SK-N-SH (cell line): ENCODE measurements at regions not wholly inside any gene's neighbourhood (a gene's known extent, or its start where the extent isn't known, plus 50 kb on each side); places are given as distances from the start of the nearest gene placed in this dataset.

Source experiments
- CTCF ChIA-PET: fragments of 300-600, 350-600 bp; formaldehyde crosslinking; extraction: SDS; loops from one replicate; lab custom pipeline; 2021; lab: Yijun Ruan, JAX
- POLR2A ChIA-PET: fragments of 350-600 bp; sonication (Branson Sonifier 250); formaldehyde crosslinking; extraction: SDS; loops from one replicate; lab custom pipeline; 2020; ENCODE audit warnings: antibody characterized with exemption, inconsistent platforms; lab: Yijun Ruan, JAX
- DNase-seq: peaks from one replicate; pipeline ENCODE4 v3.0.0; 2012
- H2AFZ ChIP-seq: fragments of 200-600 bp; sonication (generic); 2 replicates; pipeline ENCODE4 v1.8.1; 2016; ENCODE audit warnings: antibody characterized with exemption, mild to moderate bottlenecking, low read depth
- H3F3A ChIP-seq: fragments of 200-600 bp; sonication (generic); replicated peaks from 2 replicates; pipeline ENCODE3; 2016; ENCODE audit warnings: antibody characterized with exemption, mild to moderate bottlenecking; ENCODE audit not compliant: insufficient read depth
- H3K27ac ChIP-seq, 2 experiments: fragments of 200-500 bp in 1 of 2; fragments of 200-600 bp in 1 of 2; sonication (Bioruptor generic) in 1 of 2; sonication (generic), shearing (Covaris generic) in 1 of 2; 2 replicates each; pipeline versions ENCODE4 v1.5.1 to v1.6.1; 2014 to 2016; ENCODE audit warnings: low read depth in 2 of 2, inconsistent platforms in 1 of 2, low read length in 1 of 2, mild to moderate bottlenecking in 1 of 2, mixed read lengths in 1 of 2
- H3K27me3 ChIP-seq: fragments of 200-600 bp; sonication (generic), shearing (Covaris generic); 2 replicates; pipeline ENCODE4 v1.6.1; 2016; ENCODE audit warnings: mixed run types; ENCODE audit not compliant: insufficient read depth
- H3K36me3 ChIP-seq, 2 experiments: fragments of 200-500 bp in 1 of 2; fragments of 200-600 bp in 1 of 2; sonication (Bioruptor generic) in 1 of 2; sonication (generic) in 1 of 2; replicated peaks in 1 of 2; 2 replicates each; pipeline versions ENCODE3 to v1.5.1; 2014 to 2016; ENCODE audit warnings: low read length in 1 of 2, mild to moderate bottlenecking in 1 of 2; ENCODE audit not compliant: insufficient read depth in 2 of 2, control insufficient read depth in 1 of 2
- H3K4me1 ChIP-seq, 2 experiments: fragments of 200-500 bp in 1 of 2; fragments of 200-600 bp in 1 of 2; sonication (Bioruptor generic) in 1 of 2; sonication (generic), shearing (Covaris generic) in 1 of 2; 2 replicates each; pipeline versions ENCODE4 v1.5.1 to v1.6.1; 2014 to 2016; ENCODE audit warnings: low read depth in 1 of 2, low read length in 1 of 2, mixed run types in 1 of 2; ENCODE audit not compliant: insufficient read depth in 2 of 2, control insufficient read depth in 1 of 2
- H3K4me2 ChIP-seq: fragments of 200-600 bp; sonication (generic), shearing (Covaris generic); 2 replicates; pipeline ENCODE4 v1.6.1; 2017; ENCODE audit warnings: mixed run types
- H3K4me3 ChIP-seq, 2 experiments: fragments of 200-500 bp in 1 of 2; fragments of 200-600 bp in 1 of 2; sonication (Bioruptor generic) in 1 of 2; sonication (generic), shearing (Covaris generic) in 1 of 2; 2 replicates each; pipeline versions ENCODE4 v1.5.1 to v1.8.1; 2014 to 2016; ENCODE audit warnings: low read depth in 2 of 2, inconsistent platforms in 1 of 2, low read length in 1 of 2, mild to moderate bottlenecking in 1 of 2, mixed read lengths in 1 of 2, moderate library complexity in 1 of 2
- H3K79me2 ChIP-seq: fragments of 200-600 bp; sonication (generic); 2 replicates; pipeline ENCODE4 v1.8.1; 2017; ENCODE audit warnings: mild to moderate bottlenecking; ENCODE audit not compliant: insufficient read depth
- H3K9ac ChIP-seq: fragments of 200-600 bp; sonication (generic); 2 replicates; pipeline ENCODE4 v1.6.1; 2017; ENCODE audit warnings: mixed run types
- H3K9me2 ChIP-seq: fragments of 200-600 bp; sonication (generic); 2 replicates; pipeline ENCODE4 v1.6.1; 2017; ENCODE audit warnings: mixed run types
- H3K9me3 ChIP-seq: fragments of 200-600 bp; sonication (generic); 2 replicates; pipeline ENCODE4 v1.6.1; 2017; ENCODE audit warnings: mixed run types, mild to moderate bottlenecking, moderate library complexity
- H4K20me1 ChIP-seq: fragments of 200-600 bp; sonication (generic); 2 replicates; pipeline ENCODE4 v1.6.1; 2017; ENCODE audit warnings: mild to moderate bottlenecking, mixed run types; ENCODE audit not compliant: insufficient read depth
- ELF1 ChIP-seq: IDR thresholded peaks from 2 replicates; pipeline ENCODE4 v1.4.0; 2012
- EZH2phosphoT487 ChIP-seq: fragments of 200-600 bp; sonication (generic); IDR thresholded peaks from 2 replicates; pipeline ENCODE4 v1.6.1; 2017; ENCODE audit warnings: low read depth, mixed run types, mild to moderate bottlenecking, antibody characterized with exemption, moderate library complexity, borderline replicate concordance
- FOSL2 ChIP-seq: IDR thresholded peaks from 2 replicates; pipeline ENCODE4 v1.4.0; 2012; ENCODE audit warnings: low read depth, mild to moderate bottlenecking, moderate library complexity, borderline replicate concordance
- FOXM1 ChIP-seq: IDR thresholded peaks from 2 replicates; pipeline ENCODE4 v1.4.0; 2012; ENCODE audit warnings: low read depth, mild to moderate bottlenecking
- GATA2 ChIP-seq: sonication (generic); formaldehyde crosslinking; IDR thresholded peaks from 2 replicates; pipeline ENCODE4 v1.5.0; 2020; ENCODE audit warnings: mild to moderate bottlenecking, missing genetic modification reagents
- JUND ChIP-seq: IDR thresholded peaks from 2 replicates; pipeline ENCODE4 v1.4.0; 2012
- NFIC ChIP-seq: IDR thresholded peaks from 2 replicates; pipeline ENCODE4 v1.4.0; 2012; ENCODE audit warnings: borderline replicate concordance
- NRF1 ChIP-seq: IDR thresholded peaks from 2 replicates; pipeline ENCODE4 v1.6.1; 2012; ENCODE audit warnings: low read depth, mild to moderate bottlenecking, low read length
- PBX3 ChIP-seq: IDR thresholded peaks from 2 replicates; pipeline ENCODE4; 2012
- POLR2AphosphoS5 ChIP-seq: IDR thresholded peaks from 2 replicates; pipeline ENCODE4 v1.6.1; 2012; ENCODE audit warnings: low read depth, low read length
- REST ChIP-seq: IDR thresholded peaks from 2 replicates; pipeline ENCODE4 v1.6.1; 2012; ENCODE audit warnings: mild to moderate bottlenecking, low read depth, low read length, moderate library complexity
- RFX5 ChIP-seq: IDR thresholded peaks from 2 replicates; pipeline ENCODE4 v1.6.1; 2012; ENCODE audit warnings: mild to moderate bottlenecking, improper control_type of control experiment, low read length
- TAF1 ChIP-seq: IDR thresholded peaks from 2 replicates; pipeline ENCODE4 v1.6.1; 2012; ENCODE audit warnings: low read depth, mild to moderate bottlenecking, low read length, moderate library complexity, borderline replicate concordance
- TCF12 ChIP-seq: IDR thresholded peaks from 2 replicates; pipeline ENCODE4 v1.4.0; 2012
- USF1 ChIP-seq: IDR thresholded peaks from 2 replicates; pipeline ENCODE4 v1.4.0; 2012; ENCODE audit warnings: low read depth, borderline replicate concordance
- ZBTB33 ChIP-seq: IDR thresholded peaks from 2 replicates; pipeline ENCODE4 v1.4.0; 2012; ENCODE audit warnings: low read depth, borderline replicate concordance
- WGBS: methylation state at CpG from one replicate; pipeline ENCODE4 v1.1.6; 2017; ENCODE audit warnings: low lambda C conversion rate; 5-methylcytosine and 5-hydroxymethylcytosine counted together

- no peak overlapping the region for H2AFZ ChIP-seq
- H3F3A ChIP-seq: peaks cover 2% of the 10 kb centered on the region
- H3K79me2 ChIP-seq: no peaks in the 10 kb centered on the region
- no peak for DNase-seq
- ChIA-PET CTCF (no interaction called here), POLR2A (no interaction called here)
- no peak overlapping the region for H3K27ac ChIP-seq
- TF ChIP-seq TCF12: no peak
- TF ChIP-seq ZBTB33: no peak
- TF ChIP-seq EZH2phosphoT487: no peak
- TF ChIP-seq TAF1: no peak
- no peak for TF ChIP-seq FOXM1
- no peak for TF ChIP-seq RFX5
- no peak for TF ChIP-seq USF1
- TF ChIP-seq NFIC: no peak
- no peak for TF ChIP-seq PBX3
- no peaks in the 10 kb centered on the region for H3K9me2 ChIP-seq
- H3K9ac ChIP-seq: no peak overlapping the region
- no peaks in the 10 kb centered on the region for H3K36me3 ChIP-seq
- H3K27me3 ChIP-seq: peaks cover 7% of the 10 kb centered on the region; the same call in 1 of the 2 replicates
- no peak overlapping the region for H3K4me2 ChIP-seq
- H3K4me1 ChIP-seq: peaks cover 0 to 3% of the 10 kb centered on the region in 2 experiments; a peak in 1 of 4 replicates
- H3K9me3 ChIP-seq: no peaks in the 10 kb centered on the region
- WGBS: 9% methylated on average over 1 of the region's 1 CpG
- no peak overlapping the region for H3K4me3 ChIP-seq
- no peaks in the 10 kb centered on the region for H4K20me1 ChIP-seq
Measured at GRCh38 chr17:13741744-13742143, 140.0 kb upstream of the HS3ST3A1 start.

- no peaks in the 10 kb centered on the region for H3K9me2 ChIP-seq
- WGBS: 68% methylated on average over 3 of the region's 3 CpGs
- H3K36me3 ChIP-seq: no peaks in the 10 kb centered on the region
- H3K27me3 ChIP-seq: peaks cover 7% of the 10 kb centered on the region; the same call in 1 of the 2 replicates
- ChIA-PET POLR2A (no interaction called here), CTCF (no interaction called here)
- peaks cover 0 to 3% of the 10 kb centered on the region in 2 experiments; a peak in 1 of 4 replicates for H3K4me1 ChIP-seq
- H4K20me1 ChIP-seq: no peaks in the 10 kb centered on the region
- no peaks in the 10 kb centered on the region for H3K79me2 ChIP-seq
- no peaks in the 10 kb centered on the region for H3K9me3 ChIP-seq
- no peak overlapping the region for H3K4me3 ChIP-seq
- DNase-seq: no peak
- no peak overlapping the region for H3K9ac ChIP-seq
- H3K4me2 ChIP-seq: no peak overlapping the region
- no peak overlapping the region for H3K27ac ChIP-seq
- no peaks in the 10 kb centered on the region for H3F3A ChIP-seq
- H2AFZ ChIP-seq: no peak overlapping the region
- TF ChIP-seq USF1: no peak
- TF ChIP-seq NRF1: no peak
- TF ChIP-seq JUND: no peak
- TF ChIP-seq REST: no peak
- no peak for TF ChIP-seq EZH2phosphoT487
- TF ChIP-seq ELF1: no peak
- TF ChIP-seq ZBTB33: no peak
- no peak for TF ChIP-seq POLR2AphosphoS5
- TF ChIP-seq PBX3: no peak
- TF ChIP-seq FOSL2: no peak
- TF ChIP-seq GATA2 (CRISPR knock-in tag): no peak
Measured at GRCh38 chr17:13743906-13744305, 142.2 kb upstream of the HS3ST3A1 start.
